HL-60 (cell line): ENCODE measurements at regions not wholly inside any gene's neighbourhood (a gene's known extent, or its start where the extent isn't known, plus 50 kb on each side); places are given as distances from the start of the nearest gene placed in this dataset.

ENCODE experiments used
- DNase-seq, 2 experiments: peaks; one replicate each; pipeline ENCODE4 v3.0.0-alpha.2; 2010 to 2020; ENCODE audit warnings: low read depth in 1 of 2, low spot score in 1 of 2
- H3K27ac ChIP-seq: fragments of 250-450 bp; sonication (Bioruptor Pico); replicated peaks from 2 replicates; pipeline ENCODE4 v1.5.1; 2020; ENCODE audit warnings: mild to moderate bottlenecking, moderate library complexity
- H3K27me3 ChIP-seq: fragments of 250-450 bp; sonication (Bioruptor Pico); 2 replicates; pipeline ENCODE4 v1.5.1; 2021; ENCODE audit warnings: mild to moderate bottlenecking, moderate library complexity; ENCODE audit not compliant: insufficient read depth, poor library complexity, severe bottlenecking
- H3K4me3 ChIP-seq: replicated peaks from 2 replicates; pipeline ENCODE4 v1.5.1; 2011; ENCODE audit warnings: mild to moderate bottlenecking, control low read depth, low read length; ENCODE audit not compliant: insufficient read depth
- GABPA ChIP-seq: IDR thresholded peaks from 2 replicates; pipeline ENCODE4 v1.6.1; 2012; ENCODE audit warnings: low read depth
- POLR2AphosphoS5 ChIP-seq: IDR thresholded peaks from 2 replicates; pipeline ENCODE4 v1.6.1; 2012; ENCODE audit warnings: low read depth
- SPI1 ChIP-seq: IDR thresholded peaks from 2 replicates; pipeline ENCODE4 v1.6.1; 2012; ENCODE audit warnings: low read depth, mild to moderate bottlenecking, borderline replicate concordance
- TF ChIP-seq, protein P1 (sequence below): IDR thresholded peaks from one replicate; pipeline ENCODE4 v1.5.1; 2011; ENCODE audit warnings: low read length, control low read depth, inconsistent platforms; ENCODE audit not compliant: insufficient read depth
- TF ChIP-seq, protein P2 (sequence below): IDR thresholded peaks from 2 replicates; pipeline ENCODE4 v1.6.1; 2012; ENCODE audit warnings: low read depth; ENCODE audit not compliant: insufficient replicate concordance

DNA sequence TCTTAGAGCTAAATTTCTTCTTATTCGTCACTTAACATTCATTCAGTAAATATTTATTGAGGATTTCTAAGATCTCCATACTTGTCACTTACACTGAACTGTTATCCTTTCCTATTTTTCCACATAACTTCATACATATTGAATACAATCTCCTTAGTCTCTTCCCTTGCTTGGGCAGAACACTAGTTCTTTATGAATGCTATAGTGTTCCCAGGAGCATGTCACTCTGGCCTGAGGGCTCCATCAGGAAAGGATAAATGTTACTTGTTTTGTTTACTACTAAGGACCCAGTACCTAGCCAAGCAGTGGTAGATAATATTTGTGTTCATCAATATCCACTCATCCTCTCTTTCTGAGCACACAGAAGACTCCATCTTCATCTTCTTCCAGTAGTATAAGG lies 544.7 kb downstream of the ZEB2 start:
- no peak overlapping the region for H3K4me3 ChIP-seq
- H3K27me3 ChIP-seq, result no peaks in the 10 kb centered on the region
- TF ChIP-seq SPI1 (no peak), GABPA (no peak), POLR2AphosphoS5 (no peak)
- TF ChIP-seq, protein P1, sequence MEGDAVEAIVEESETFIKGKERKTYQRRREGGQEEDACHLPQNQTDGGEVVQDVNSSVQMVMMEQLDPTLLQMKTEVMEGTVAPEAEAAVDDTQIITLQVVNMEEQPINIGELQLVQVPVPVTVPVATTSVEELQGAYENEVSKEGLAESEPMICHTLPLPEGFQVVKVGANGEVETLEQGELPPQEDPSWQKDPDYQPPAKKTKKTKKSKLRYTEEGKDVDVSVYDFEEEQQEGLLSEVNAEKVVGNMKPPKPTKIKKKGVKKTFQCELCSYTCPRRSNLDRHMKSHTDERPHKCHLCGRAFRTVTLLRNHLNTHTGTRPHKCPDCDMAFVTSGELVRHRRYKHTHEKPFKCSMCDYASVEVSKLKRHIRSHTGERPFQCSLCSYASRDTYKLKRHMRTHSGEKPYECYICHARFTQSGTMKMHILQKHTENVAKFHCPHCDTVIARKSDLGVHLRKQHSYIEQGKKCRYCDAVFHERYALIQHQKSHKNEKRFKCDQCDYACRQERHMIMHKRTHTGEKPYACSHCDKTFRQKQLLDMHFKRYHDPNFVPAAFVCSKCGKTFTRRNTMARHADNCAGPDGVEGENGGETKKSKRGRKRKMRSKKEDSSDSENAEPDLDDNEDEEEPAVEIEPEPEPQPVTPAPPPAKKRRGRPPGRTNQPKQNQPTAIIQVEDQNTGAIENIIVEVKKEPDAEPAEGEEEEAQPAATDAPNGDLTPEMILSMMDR, result no peak
- TF ChIP-seq, protein P2, sequence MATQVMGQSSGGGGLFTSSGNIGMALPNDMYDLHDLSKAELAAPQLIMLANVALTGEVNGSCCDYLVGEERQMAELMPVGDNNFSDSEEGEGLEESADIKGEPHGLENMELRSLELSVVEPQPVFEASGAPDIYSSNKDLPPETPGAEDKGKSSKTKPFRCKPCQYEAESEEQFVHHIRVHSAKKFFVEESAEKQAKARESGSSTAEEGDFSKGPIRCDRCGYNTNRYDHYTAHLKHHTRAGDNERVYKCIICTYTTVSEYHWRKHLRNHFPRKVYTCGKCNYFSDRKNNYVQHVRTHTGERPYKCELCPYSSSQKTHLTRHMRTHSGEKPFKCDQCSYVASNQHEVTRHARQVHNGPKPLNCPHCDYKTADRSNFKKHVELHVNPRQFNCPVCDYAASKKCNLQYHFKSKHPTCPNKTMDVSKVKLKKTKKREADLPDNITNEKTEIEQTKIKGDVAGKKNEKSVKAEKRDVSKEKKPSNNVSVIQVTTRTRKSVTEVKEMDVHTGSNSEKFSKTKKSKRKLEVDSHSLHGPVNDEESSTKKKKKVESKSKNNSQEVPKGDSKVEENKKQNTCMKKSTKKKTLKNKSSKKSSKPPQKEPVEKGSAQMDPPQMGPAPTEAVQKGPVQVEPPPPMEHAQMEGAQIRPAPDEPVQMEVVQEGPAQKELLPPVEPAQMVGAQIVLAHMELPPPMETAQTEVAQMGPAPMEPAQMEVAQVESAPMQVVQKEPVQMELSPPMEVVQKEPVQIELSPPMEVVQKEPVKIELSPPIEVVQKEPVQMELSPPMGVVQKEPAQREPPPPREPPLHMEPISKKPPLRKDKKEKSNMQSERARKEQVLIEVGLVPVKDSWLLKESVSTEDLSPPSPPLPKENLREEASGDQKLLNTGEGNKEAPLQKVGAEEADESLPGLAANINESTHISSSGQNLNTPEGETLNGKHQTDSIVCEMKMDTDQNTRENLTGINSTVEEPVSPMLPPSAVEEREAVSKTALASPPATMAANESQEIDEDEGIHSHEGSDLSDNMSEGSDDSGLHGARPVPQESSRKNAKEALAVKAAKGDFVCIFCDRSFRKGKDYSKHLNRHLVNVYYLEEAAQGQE, result no peak
- no peak for DNase-seq
- H3K27ac ChIP-seq, result no peak overlapping the region

DNA sequence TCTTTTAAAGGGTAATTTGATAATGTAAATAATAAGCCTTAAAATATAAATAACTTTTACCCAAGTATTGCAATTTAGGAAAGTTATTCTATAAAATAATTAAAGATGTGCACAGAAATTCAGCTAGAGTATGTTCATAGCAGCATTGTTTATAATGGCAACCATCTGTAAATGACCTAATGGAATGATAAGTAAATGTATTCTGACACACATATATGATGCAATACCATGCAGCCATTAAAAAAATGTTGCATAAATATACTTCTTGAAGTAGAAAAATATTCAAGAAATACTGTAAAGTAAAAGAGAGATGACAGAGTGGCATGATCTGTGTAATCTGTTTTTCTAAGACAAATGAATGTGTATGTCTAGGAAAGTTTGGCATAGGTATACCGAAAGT lies 545.7 kb downstream of the ZEB2 start:
- Histone ChIP-seq H3K27ac (no peak overlapping the region), H3K27me3 (no peaks in the 10 kb centered on the region), H3K4me3 (no peak overlapping the region)
- TF ChIP-seq GABPA, result no peak
- no peak for TF ChIP-seq POLR2AphosphoS5
- no peak for TF ChIP-seq SPI1
- TF ChIP-seq, protein P1, result no peak
- TF ChIP-seq, protein P2, result no peak
- DNase-seq, result no peak

DNA sequence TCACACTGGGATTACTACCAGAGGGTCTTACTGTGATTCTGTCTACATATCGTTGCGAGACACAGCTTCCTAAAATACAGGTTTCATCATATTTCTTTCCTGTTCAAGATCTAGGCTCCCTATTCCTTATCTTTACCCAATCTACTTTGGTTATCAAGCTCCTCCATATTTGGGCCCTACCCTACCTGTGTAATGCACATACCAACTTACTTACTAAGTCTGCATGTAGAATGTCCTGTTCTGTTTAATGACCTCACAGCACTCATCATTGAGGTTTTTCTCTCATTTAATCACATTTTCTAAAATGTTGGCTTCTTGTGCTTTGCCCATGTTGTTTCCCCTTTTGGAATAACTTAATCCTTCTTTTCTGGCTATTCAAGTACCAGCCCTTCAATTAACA lies 551.1 kb downstream of the ZEB2 start:
- DNase-seq, result no peak
- no peak overlapping the region for H3K4me3 ChIP-seq
- H3K27ac ChIP-seq, result no peak overlapping the region
- H3K27me3 ChIP-seq, result no peaks in the 10 kb centered on the region
- TF ChIP-seq GABPA, result no peak
- TF ChIP-seq, protein P1, result no peak
- TF ChIP-seq, protein P2, result no peak
- TF ChIP-seq SPI1, result no peak
- no peak for TF ChIP-seq POLR2AphosphoS5
